ENCODE measurements at regions not wholly inside any gene's neighbourhood (a gene's known extent, or its start where the extent isn't known, plus 50 kb on each side); places are given as distances from the start of the nearest gene placed in this dataset.

GRCh38 chr1:175864625-175865024 lies 121.2 kb upstream of the TNR start:
- DNase-seq, result no peak

DNA sequence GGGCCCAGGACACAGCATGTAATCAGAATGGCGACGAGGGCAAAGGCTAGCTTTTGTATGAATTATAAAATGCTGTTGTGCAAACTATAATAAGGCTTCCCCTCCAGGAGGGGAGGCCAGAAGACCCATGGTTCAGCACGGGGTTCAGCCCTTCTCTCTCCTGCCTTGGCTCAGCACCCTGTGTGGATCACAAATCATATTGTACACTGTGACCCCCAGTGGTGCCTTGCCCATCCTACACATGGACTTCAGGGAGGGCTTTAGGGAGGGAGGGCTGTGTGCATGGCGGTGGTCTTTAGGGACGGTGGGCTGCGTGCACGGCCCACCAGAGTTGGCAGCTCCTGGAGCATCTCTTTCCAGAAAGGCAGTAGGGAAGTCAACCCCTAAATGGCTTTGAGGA lies 120.8 kb upstream of the TNR start:
- DNase-seq, result no peak

DNA sequence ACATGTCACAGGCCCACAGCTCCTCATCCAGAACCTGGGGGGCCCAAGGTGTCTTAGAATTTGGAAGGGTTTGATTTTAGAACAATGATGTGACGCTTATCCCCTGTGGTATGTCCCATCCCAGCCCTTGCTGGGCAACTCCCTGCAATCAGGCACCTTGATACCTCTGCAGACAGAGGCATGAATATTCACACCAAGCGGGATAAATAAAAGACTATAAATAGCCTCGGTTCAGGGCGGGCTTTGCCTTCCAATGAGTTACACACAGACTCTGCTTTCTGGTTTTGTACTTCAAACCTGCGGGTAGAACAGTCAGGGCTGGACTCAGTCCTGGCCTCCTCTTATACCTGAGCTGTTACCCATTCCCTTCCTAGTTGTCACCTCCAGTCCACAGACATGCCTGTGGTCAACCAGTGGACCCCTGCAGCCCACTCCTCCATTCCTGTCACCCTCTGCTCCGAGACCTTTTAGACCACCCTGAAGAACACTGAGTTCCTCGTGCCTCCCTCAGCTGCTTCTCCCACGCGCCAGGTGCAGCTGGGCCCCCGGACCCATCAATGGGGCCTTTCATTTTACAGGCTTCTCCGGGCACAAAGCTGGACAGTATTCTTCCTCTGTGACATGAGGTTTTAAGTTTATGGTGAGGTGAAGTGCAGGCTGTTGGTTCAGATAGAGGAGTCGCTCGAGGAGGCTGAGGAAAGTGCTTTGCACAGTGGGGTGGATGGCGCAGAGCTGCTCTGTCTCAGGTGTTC lies 120.1 kb upstream of the TNR start:
- DNase-seq, result no peak

DNA sequence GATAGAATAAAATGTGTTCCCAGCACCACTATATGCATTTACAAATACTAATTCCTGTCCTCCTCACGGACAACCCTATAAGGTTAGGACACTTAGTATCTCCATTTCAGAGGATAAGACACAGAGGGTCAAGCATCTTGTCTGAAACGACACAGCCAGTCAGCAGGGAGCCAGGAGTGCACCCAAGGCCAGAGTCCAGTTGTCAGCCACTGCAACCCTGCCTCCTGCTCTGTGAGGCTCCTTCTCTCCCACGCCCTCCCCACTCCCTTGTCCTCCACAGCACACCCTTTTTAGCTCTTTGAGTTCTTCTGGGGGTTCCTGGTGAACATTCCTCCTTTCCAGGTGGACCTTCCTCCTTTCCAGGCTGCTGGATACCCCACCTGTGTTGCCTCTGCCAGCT lies 119.0 kb upstream of the TNR start:
- DNase-seq, result no peak

DNA sequence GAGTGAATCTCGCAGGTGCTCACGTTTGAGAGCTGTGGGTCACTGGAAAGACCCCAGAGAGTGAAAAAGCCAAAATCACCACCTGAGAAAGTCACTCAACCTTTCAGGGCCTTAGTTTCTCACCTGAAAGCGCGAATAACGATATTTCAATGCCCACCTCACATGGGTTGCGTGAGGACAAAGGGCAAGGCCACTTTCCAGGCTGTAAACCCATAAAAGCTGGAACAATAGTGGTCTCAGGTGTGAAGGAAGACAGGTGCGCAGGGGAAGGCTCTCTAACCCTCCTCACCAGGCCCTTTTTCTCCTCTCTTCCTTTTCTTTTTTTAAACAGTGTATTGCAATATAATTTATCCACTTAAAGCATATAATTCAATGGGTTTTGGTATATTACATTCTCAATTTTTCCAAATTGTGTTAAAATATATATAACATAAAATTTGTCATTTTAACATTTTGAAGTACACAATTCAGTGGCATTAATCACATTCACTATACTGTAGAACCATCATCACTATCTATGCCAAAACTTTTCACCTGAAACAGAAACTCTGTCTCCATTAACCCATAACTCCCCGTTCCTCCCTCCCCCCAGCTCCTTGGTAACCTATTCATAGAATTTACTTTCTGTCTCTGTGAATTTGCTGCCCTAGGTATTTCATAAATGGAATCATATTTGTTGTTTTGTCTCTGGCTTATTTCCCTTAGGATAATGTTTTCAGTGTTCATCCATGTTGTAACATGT lies 118.4 kb upstream of the TNR start:
- no peak for DNase-seq

- no peak for DNase-seq
Observed at GRCh38 chr1:175857756-175858155, 114.4 kb upstream of the TNR start.

- no peak for DNase-seq
Observed at GRCh38 chr1:175853681-175854080, 110.3 kb upstream of the TNR start.

DNA sequence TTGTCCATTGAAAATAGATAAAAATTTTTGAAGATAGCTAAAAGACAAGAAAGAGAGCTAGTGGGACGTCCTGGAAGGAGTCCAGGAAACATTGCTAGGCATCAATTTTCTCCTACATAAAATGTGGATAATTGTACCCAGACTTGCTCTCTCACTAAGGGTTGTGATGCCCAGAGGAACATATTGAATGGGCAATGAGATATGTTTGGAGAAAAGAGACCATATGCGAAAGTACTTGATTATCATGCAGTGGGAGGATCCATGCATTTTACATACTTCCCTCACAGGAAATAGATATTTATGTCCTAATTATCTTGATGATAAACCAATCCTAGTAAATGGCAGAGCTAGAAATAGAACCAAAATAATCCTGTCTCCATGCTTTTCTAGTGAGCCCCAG lies 108.4 kb upstream of the TNR start:
- no peak for DNase-seq

DNA sequence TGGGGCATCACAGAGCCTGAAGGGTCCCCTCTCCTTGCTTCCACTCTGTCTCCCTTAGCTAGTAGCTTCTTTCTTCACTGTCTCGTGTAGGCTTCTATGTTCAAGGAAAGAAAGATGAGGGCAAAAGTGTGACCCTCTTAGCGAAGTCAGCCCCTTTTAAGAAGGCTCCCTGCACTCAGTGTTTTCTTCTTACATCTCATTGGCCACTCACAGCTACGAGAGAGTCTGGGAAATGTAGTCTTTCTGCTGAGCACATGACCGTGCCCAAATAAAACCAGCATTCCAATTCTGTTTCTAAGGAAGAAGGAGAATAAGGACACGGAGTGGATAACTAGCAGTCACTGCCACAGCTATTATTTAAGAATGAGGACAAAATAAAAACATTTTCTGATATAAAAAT lies 104.9 kb upstream of the TNR start:
- no peak for DNase-seq

GRCh38 chr1:175845985-175846384 lies 102.6 kb upstream of the TNR start:
- no peak for DNase-seq

DNA sequence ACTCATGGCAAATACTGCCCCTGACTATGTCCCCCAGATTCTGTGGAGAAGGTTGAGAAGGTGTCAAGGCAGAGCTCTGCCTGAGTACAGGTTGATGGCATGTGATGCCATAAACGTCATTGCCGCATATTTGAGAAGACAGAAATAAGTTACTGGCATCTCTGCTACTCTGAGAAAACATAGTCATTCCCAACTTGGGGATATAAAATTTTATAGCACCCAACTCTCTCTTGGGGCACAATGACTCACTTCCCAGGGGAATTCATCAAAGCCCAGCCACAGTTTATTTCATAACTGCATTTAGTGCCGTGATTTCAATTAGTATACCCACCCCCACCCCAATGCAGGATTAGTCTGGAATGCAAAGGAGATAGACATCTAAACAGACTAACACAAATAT lies 101.9 kb upstream of the TNR start:
- no peak for DNase-seq

GRCh38 chr1:175844877-175845276 lies 101.5 kb upstream of the TNR start:
- no peak for DNase-seq

DNA sequence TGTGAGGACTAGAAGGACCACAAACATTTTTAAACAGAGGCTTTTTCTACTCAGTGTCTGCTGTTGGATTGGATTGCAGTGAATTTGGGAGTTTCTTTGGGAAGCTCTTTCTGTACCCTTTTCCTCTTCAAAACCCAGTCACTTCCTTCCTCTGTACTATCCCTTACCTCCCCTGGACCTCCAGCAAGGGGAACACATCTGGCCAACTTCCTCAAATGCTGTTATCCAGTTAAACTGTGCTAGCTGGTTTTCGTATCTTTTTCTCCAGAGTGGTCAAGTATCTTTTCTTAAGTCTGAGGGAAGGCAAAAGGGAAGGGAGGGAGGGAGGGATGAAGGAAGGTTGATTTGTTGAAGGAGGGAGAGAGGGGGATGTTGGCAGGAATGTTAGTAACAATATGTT lies 99.2 kb upstream of the TNR start:
- no peak for DNase-seq

- DNase-seq, result no peak
Observed at GRCh38 chr1:175841738-175842187, 98.4 kb upstream of the TNR start.

DNA sequence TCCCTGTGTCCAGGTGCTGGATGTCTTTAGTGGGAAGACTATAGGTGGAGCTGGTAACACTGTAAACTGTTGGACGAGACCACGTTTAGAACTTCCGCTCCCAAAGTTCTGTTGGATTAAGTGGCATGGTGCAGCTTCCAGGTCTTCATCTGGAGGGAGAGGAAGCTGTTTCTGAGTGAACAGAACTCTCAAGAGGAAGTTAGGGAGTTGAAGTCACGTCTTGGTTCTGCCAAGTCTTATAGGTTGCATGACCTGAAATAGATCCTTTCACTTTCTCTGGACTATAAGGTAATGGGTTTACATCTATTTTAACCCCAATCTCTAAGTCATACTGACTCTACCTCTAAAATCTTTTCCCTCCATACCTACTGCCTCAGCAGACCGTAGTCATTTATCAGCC lies 97.4 kb upstream of the TNR start:
- DNase-seq, result no peak

- DNase-seq, result peak; percentile 2
Observed at GRCh38 chr1:175839779-175840669, 96.6 kb upstream of the TNR start.

DNA sequence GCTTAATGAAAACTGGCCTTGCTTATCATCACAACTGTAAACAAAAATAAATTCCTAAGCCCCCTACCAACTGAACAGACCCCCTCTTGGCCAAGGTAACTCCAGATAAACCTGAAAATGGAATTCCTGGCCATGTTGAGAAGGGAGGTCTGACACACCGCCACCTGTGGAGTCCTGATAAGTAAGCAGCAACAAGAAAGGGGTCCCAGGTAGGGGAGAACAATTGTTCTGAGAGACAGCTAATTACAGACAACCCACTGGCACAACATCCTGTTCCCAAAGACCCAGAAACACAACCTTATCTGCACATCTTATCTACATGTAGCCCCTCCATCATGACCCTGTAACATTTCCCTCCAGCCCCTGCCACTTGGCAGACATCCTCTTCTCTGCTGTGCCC lies 91.2 kb upstream of the TNR start:
- no peak for DNase-seq

- no peak for DNase-seq
Observed at GRCh38 chr1:175833951-175834350, 90.6 kb upstream of the TNR start.

- no peak for DNase-seq
Observed at GRCh38 chr1:175833502-175833901, 90.1 kb upstream of the TNR start.

GRCh38 chr1:175830500-175830899 lies 87.1 kb upstream of the TNR start:
- DNase-seq, result no peak

DNA sequence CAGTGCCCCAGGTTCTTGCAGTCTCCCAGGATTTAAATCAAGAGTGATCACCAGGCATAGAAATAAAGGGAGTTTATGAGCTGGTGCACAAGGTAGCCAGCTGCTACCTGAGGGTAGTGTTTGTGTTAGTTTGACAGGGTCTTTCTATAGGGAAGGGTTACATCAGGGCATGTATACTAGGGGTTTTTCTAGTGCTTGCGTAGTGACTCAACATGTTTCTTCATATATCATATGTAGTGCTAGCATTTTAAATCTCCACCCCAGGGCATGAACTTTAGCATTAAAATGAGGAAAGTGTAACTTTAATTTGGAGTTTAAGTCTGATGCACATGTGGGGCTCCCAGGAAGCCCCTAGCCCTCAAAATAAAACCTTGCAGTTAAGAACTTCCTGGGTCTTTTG lies 86.5 kb upstream of the TNR start:
- no peak for DNase-seq

- peak; percentile 8 for DNase-seq
Observed at GRCh38 chr1:175826705-175827104, 83.3 kb upstream of the TNR start.

- peak; percentile 43 for DNase-seq
Observed at GRCh38 chr1:175824079-175824478, 80.7 kb upstream of the TNR start.

DNA sequence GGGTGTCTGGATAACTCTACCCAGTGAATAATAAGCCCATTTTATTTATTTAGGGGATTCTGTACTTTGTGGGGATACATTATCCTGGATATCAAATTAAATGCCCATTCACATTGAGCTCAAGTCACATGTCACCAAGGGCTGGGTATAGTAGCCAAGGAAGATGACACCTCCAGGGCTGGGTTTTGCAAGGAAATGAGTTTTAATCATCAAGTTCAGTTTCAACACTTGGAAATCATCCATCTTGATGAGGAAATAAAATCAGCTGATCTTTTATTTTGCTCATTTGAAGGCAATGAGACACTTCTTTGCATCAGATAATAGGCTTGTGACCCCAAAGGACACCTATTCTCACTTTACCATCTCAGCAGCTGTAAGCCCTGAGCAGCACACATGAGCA lies 80.0 kb upstream of the TNR start:
- DNase-seq, result no peak

Data from hematopoietic multipotent progenitor cell treated with erythropoietin and hydrocortisone succinate and interleukin-3 and kit ligand, for 8 days (in vitro differentiated cells).